ENCODE measurements at regions not wholly inside any gene's neighbourhood (a gene's known extent, or its start where the extent isn't known, plus 50 kb on each side); places are given as distances from the start of the nearest gene placed in this dataset.
"Not testable (repeated sequence)": the region's sequence is repeated elsewhere in the genome, so short reads cannot be mapped to it uniquely, and the experiment has no call there.

GRCh38 chr16:29202025-29202632 lies 204.4 kb downstream of the NPIPB11 start:
- H3K27me3 ChIP-seq; intact Hi-C loops (cut with DNase I); H3K27ac ChIP-seq; H3K4me1 ChIP-seq; DNase-seq; H3K36me3 ChIP-seq; H3K9me3 ChIP-seq; H3K9ac ChIP-seq (ENCODE audit: low read depth in 2 of 2, low read length in 2 of 2); H3K4me3 ChIP-seq: not testable (repeated sequence)

DNA sequence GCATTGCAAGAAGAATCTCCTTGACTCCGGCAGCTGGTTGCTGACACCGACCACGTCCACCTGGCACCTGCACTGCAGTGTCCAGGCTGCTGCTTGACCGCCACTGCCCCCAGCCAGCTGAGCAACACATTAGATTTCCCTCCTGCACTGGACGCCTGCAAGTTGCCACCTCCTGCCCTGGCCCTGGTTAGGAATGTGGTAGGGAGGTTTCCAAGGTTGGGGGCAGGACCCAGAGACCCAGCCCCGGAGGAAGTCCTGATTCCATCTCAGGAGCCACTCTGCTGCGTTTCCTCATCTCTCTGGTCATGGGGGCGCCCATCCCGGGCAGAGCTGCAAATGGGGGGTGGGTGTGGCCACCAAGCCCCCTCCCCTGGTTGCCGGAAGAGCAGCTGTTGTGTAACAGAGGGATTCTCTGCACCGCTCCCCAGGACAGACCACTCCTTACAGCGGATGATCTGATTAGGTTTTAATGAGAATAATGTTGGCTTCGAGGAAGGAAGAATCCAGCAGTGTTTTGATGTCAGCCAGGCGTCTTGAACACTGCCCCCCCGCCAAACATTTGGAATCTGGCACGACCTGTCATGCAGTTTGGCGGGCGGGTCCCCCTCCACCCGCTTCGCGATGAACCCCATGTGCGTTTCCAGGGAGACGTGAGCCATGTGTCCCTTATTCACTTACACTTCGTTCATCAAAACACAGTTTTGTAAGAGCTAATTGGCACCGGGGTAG lies 205.1 kb downstream of the NPIPB11 start:
- H3K4me3 ChIP-seq; H3K27ac ChIP-seq; H3K27me3 ChIP-seq; H3K9me3 ChIP-seq; H3K9ac ChIP-seq (ENCODE audit: low read depth in 2 of 2, low read length in 2 of 2); H3K4me1 ChIP-seq; DNase-seq; H3K36me3 ChIP-seq; intact Hi-C loops (cut with DNase I): not testable (repeated sequence)

GRCh38 chr16:29200681-29201080 lies 205.8 kb downstream of the NPIPB11 start:
- H3K36me3 ChIP-seq; H3K4me3 ChIP-seq; intact Hi-C loops (cut with DNase I); H3K9ac ChIP-seq (ENCODE audit: low read depth in 2 of 2, low read length in 2 of 2); H3K27me3 ChIP-seq; H3K27ac ChIP-seq; H3K9me3 ChIP-seq; H3K4me1 ChIP-seq; DNase-seq: not testable (repeated sequence)

DNA sequence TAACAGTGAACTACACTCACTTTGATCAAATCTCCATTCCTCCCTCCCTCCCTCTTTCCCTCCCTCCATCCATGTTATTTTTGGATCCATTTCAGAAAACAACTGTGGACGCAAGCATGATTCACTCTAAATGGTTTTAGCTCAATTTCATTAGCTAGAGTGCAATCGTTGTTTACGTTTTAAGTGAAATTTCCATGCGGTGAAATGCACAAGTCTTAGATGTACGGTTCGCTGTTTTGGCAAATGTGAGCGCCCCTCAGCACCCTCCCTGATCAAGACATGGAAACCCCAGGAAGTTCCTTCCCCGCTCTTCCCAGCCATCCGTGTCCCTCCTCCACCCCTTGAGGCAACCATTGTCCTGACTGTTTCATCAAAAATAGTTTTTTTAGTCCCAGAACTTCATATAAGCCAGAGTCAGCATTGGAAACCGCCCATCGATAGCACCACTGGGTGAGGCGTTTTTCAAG lies 206.3 kb downstream of the NPIPB11 start:
- H3K27me3 ChIP-seq; intact Hi-C loops (cut with DNase I); H3K27ac ChIP-seq; H3K4me3 ChIP-seq; H3K9me3 ChIP-seq; H3K4me1 ChIP-seq; H3K36me3 ChIP-seq; H3K9ac ChIP-seq (ENCODE audit: low read depth in 2 of 2, low read length in 2 of 2): not testable (repeated sequence)
- peak; percentile 19 for DNase-seq

- H3K4me1 ChIP-seq; DNase-seq; H3K9me3 ChIP-seq; H3K9ac ChIP-seq (ENCODE audit: low read depth in 2 of 2, low read length in 2 of 2); H3K27me3 ChIP-seq; intact Hi-C loops (cut with DNase I); H3K4me3 ChIP-seq; H3K27ac ChIP-seq; H3K36me3 ChIP-seq: not testable (repeated sequence)
Observed at GRCh38 chr16:29199626-29200025, 206.9 kb downstream of the NPIPB11 start.

- no peak for DNase-seq
- Histone ChIP-seq H3K27me3 (no peaks in the 10 kb centered on the region), H3K36me3 (no peaks in the 10 kb centered on the region), H3K4me1 (no peaks in the 10 kb centered on the region), H3K9me3 (no peaks in the 10 kb centered on the region), H3K9ac (ENCODE audit: low read depth in 2 of 2, low read length in 2 of 2) (no peak overlapping the region), H3K4me3 (no peak overlapping the region), H3K27ac (no peak overlapping the region)
- intact Hi-C loops (cut with DNase I): no loop called here
- no peak for TF ChIP-seq CTCF (IDR thresholded peaks at IDR 0.05)
Observed at GRCh38 chr16:29198731-29199521, 207.6 kb downstream of the NPIPB11 start.

GRCh38 chr16:29198231-29198630 lies 208.3 kb downstream of the NPIPB11 start:
- no peaks in the 10 kb centered on the region for H3K27me3 ChIP-seq
- no peak overlapping the region for H3K9ac ChIP-seq (ENCODE audit: low read depth in 2 of 2, low read length in 2 of 2)
- no peaks in the 10 kb centered on the region for H3K36me3 ChIP-seq
- no peaks in the 10 kb centered on the region for H3K9me3 ChIP-seq
- intact Hi-C loops (cut with DNase I): no loop called here
- DNase-seq: no peak
- no peaks in the 10 kb centered on the region for H3K4me1 ChIP-seq
- H3K27ac ChIP-seq: no peak overlapping the region
- no peak for TF ChIP-seq CTCF (IDR thresholded peaks at IDR 0.05)
- H3K4me3 ChIP-seq: no peak overlapping the region

DNA sequence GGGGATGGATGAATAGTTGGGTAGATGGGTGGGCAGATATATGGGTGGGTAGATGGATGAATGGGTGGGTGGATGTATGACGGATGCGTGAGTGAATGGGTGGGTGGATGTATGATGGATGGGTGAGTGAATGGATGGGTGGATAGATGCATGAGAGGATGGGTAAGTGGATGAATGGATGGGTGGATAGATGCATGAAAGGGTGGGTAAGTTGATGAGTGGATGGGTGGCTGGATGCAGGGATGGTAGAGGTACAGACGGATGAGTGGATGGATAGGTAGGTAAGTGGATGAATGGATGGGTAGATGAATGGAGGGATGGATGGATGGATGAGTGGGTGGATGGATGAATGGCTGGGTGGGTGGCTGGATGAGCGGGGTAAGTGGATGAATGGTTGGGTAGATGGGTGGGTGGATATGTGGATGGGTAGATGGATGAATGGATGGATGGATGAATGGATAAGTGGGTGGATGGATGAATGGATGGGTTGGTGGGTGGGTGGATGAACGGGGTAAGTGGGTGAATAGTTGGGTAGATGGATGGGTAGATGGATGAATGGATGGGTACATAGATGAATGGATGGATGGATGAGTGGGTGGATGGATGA lies 208.9 kb downstream of the NPIPB11 start:
- not testable (repeated sequence) for H3K27ac ChIP-seq

DNA sequence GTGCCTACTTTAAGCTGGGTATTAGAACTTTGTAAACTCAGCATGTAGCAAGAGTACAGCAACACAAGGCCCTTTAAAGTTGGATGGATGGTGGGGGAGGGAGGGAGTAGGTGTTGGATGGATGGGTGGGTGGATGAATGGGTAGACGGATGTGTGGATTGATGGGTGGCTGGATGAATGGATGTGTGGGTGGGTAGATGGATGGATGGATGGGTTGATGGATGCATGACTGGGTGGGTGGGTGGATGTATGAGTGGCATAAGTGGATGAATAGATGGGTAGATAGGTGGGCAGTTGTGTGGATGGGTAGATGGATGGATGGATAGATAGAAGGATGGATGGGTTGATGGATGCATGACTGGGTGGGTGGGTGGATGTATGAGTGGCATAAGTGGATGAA lies 209.8 kb downstream of the NPIPB11 start:
- intact Hi-C loops (cut with DNase I); H3K36me3 ChIP-seq; H3K27ac ChIP-seq; DNase-seq; H3K9ac ChIP-seq (ENCODE audit: low read depth in 2 of 2, low read length in 2 of 2); H3K9me3 ChIP-seq; H3K4me1 ChIP-seq; H3K27me3 ChIP-seq; H3K4me3 ChIP-seq: not testable (repeated sequence)

More for the DNA sequence above, 208.9 kb downstream of the NPIPB11 start:
- intact Hi-C loops (cut with DNase I); H3K36me3 ChIP-seq; H3K9me3 ChIP-seq; H3K27me3 ChIP-seq; H3K9ac ChIP-seq (ENCODE audit: low read depth in 2 of 2, low read length in 2 of 2); DNase-seq; H3K4me3 ChIP-seq; H3K4me1 ChIP-seq: not testable (repeated sequence)

- H3K9me3 ChIP-seq; H3K36me3 ChIP-seq; H3K4me1 ChIP-seq; DNase-seq; intact Hi-C loops (cut with DNase I); H3K4me3 ChIP-seq; H3K27ac ChIP-seq; H3K9ac ChIP-seq (ENCODE audit: low read depth in 2 of 2, low read length in 2 of 2); H3K27me3 ChIP-seq: not testable (repeated sequence)
Observed at GRCh38 chr16:29195116-29195872, 210.4 kb downstream of the LAT start.

Measured in colonic mucosa (tissue), 4 donors.